Stimulated activated CD8-positive, alpha-beta memory T cell treated with anti-CD3 and anti-CD28 coated beads, Interleukin-12 subunit alpha, Interleukin-12 subunit beta, amount 100 ng/mL, for 4 hours (primary cell): ENCODE measurements at regions not wholly inside any gene's neighbourhood (a gene's known extent, or its start where the extent isn't known, plus 50 kb on each side); places are given as distances from the start of the nearest gene placed in this dataset.

Source experiments
- DNase-seq: peaks from one replicate; pipeline ENCODE4 v3.0.0-alpha.2; 2020; ENCODE audit warnings: low read depth

DNA sequence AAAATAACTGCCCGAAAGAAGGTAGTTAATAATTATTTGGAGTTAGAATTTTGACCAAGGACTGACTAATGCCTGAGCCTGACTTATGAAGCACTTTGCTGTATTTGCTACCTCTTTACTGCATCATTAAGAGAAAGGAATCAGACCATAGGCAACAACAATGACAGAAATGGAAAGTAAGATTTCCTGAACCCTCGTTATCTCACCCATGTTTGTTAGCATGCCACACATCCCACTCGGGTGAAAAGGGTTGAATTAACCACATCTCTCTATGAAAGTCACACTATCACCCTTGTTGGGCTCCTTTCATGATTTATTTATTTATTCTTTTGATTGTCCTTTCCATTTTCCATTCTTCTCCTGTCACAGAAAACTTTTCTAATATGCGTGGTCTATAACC lies 59.6 kb downstream of the OLIG3 start:
- DNase-seq = no peak

DNA sequence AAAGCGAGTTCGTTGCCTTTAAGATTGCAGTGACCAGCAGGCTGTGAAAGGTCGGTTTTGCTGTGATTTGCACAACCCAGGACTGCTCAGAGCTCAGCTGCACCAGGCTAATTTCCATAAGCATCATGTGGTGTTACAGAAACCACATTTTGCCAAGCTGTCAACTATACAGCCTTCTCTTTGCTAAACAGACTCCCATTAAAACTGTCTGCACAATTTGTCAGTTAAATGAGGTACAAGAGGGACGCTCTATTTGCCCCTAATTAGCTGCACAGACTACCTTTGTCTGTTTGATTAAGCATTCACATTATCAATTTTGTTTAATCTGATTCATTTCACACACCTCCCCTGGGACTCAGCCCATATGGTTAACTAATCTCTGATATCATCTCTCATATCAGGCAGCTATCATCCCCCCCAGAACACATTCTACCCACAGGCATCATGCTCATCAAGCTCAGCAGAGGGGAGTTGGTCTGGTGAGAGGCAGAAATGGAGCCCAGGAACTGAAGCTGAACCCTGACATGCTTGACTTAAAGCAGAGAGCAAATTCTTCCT lies 62.1 kb downstream of the OLIG3 start:
- no peak for DNase-seq

DNA sequence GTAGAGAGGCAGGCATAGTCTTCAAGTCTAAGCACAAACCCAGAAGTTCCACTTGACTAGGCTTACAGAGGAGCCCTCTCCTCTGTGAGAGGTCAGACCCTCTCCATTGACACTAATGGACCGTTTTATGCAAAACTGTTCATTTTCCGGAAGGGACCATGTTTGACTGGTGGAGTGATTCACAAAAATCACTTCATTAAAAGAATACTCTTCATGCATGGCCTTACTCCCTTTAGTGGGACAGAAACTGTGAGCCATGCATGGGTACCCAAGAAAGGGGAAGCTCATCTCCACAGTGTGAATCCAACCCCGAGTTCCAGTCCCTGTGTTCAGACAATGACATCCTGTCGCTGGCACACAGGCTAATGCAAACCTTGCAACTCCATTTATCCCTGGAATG lies 63.2 kb downstream of the OLIG3 start:
- no peak for DNase-seq

DNA sequence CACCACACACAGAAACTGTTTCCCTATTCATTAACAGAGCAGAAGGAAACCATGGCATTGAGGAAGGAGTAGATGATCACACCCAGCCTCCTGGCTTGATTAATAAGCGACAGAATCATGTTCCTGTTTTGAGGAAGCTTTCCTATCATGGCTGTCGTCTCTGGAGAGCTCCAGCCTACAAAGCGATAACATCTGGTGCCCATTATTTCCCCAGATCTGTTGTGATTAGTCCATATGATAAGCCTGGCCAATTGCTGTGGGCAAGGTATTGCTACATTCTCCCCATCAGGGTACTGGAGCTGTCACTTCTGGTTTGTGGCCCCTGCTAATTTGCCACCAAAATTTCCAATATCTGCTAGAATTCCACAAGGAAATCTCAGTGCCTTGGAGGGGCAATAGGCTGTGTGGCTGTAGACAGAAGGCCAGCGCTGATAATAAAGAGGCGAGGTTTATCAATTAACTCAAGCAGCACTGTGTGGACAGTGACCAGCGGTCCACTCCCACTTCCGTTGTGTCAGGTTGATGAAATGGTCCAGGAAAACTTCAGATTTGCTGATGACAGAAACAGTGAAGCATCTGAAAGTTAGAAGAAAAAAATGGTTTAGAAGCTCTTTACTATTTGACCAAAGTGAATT lies 66.4 kb downstream of the OLIG3 start:
- no peak for DNase-seq

DNA sequence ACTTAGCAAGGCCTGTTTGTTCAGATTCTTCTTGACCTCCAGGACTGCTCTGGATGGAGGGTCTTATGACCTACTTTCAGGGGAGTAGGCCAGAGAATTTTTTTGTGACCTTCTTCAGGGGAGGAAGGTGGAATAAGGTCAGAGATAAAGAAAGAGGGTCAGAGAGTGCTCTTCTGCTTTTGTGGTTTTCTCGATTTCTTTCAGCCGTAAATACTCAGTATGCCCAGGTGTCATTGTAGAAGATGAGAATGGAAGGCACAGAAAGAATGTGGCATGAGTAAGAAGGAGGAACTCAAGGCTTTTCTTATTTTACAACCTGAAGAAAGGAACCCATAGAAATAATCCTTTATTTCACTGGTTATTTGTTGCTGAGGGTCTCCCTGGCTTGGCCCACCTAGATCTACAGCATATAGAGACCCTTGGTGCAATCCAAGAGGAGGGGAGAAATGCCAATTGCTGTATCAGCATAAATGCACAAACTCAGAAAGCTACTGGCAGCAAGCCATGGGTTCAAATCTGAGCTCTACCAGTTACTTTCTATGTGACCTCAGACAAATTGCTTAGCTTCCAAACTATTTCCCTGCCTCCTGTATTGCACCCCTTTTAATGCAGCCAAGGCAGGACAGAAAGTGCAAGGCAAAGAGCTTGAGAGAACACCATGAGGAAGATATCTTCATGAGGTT lies 68.0 kb downstream of the OLIG3 start:
- DNase-seq = no peak

DNA sequence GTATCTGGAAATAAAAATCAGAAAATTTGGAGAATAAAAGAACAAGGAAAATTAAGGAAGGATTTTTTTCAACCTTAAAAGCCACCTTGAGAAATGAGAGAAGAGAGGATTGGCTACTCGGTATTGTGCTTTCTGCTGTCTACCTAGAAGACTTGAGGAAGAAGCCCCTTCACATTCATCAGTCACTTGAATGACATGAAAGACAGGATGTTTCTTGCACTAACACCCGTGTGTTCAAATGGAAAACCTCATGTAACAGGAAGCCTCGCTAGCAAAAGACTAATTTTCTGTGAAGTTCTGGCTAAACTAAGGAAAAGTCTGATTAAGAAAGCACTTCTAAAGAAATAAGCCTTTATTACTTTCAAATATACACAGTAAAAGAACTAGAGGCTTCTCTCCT lies 69.9 kb downstream of the OLIG3 start:
- no peak for DNase-seq

DNA sequence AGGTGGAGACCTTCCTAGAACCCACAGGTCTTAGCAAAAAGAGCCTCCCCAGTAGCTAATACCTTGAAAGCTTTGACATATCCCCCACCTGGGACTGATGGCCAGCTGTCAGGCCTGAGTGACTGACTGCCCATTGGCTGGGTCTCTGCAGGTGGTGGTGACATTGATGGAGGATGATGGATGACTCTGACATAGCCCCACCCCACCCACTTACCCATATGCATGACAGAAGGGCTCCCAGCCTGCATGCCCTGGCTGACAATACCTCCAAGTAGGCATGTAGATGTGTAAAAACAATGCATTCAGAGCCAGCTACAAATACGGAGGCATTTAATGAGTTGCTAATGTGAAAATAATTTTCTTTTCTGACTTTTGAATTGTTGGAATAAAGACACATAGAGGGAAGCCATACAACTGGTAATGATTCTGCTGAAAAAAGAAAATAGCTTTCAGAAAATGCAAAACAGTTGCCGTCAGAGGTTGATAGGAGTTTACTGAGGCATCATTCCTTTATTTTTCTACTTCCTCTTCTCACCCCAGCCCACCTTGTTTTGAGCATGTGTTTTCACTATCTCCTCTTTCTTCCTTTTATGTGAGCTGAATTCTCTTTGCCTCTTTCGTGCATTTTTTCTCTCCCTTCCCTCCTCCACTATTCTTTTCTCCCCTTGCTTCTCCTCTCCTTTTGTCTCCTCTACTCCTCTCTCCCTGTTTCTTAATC lies 70.6 kb downstream of the OLIG3 start:
- no peak for DNase-seq

DNA sequence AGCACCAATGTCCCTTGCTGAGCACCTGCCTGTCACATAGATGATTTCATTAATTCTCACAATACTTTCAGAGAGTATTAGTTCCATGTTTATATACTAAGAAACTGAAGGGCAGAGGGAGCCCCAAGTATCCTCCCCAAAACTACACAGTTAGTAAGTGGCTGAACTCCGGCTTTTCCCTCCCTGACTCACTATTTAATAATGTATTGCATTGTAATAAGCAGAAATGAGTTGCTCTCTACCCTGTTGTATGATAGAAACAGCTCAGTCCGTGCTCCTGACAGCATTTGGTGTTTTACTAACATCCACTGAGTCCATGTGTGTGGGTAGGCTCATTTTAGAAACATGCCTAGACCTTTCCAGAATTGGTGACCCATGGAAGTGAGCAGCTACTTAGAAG lies 76.8 kb downstream of the OLIG3 start:
- DNase-seq = no peak

DNA sequence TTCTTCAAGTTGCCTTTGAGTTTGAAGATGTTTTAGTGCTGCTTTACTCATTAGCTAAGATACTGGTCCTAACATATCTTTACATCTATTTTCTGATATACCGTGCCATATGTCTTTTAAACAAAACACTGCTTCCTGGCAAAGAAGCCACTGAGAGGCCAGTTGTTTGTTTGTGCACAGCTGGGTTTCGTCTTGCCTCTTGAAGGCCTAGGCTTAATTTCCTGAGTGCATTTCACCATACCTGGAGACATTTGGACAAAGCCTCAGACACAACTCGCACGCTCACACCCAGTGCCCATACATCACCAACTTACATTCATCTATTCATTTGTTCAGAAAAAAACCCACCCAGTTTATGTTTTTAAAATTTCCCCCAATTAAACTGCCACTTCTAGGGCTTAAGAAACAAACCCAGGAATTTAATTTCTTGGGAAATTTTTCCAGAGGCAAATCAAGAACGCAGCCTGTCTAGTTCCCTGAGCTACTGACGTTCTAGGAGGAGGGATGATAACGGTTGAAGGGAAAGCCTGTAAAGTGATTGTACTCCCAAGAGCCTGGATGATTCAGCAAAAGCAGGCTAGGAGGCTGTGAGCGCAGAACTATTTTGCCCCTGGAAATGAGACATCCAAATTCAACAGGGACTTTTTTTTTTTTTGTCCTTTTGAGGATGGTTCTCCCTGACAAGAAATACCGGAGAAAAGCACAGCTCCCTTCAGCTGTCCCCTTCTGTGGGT lies 77.7 kb downstream of the OLIG3 start:
- DNase-seq = no peak

DNA sequence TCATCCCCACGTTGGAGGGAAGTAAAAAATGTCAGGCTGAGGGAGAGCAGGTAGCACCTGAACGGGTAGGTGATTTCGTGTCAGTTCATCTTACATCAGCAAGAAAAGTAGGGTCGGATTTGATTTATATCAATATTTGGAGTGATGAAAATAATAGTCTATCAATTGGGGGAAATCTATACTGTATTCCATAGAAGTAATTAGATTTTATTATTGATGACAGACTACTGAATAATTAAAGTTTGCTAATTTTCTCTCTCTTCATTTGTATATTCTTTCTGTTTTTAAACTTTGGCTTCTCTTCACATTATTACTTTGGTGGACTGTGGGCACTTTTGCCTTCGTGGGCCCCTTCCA lies 78.4 kb downstream of the OLIG3 start:
- DNase-seq = no peak

DNA sequence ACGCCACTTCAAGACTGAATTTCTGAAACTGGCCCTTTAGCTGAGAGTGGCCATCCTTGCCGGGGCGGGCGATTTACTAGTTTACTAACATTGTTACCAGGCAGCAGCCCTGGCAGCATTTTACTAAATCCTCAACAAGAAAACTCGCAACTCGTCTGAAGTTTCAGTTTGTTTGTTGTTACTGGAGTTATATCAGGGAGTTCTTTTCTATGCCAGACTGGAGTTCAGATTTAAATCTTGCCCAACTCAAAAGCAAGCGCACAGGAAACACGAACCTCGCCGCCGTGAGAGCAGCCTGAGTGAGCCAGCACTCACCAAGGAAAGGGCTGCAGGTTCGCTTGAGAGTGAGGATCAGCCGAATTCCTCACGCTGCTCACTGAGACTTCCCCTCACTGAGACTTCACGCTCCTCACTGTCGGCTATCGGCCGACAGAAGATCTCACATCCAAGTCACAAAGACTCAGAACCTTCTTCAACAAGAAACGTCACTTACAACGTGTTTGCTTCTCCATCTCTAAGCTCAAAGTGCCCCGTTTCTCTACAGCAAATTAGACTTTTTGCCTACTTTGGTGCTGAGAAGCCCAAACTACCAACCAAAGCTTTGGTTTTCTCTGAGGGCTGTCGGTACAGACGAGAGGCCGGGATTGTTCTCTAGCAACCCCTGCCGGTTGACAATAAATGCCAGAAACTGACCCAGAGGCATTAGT lies 78.9 kb downstream of the OLIG3 start:
- peak; percentile 34 for DNase-seq

DNA sequence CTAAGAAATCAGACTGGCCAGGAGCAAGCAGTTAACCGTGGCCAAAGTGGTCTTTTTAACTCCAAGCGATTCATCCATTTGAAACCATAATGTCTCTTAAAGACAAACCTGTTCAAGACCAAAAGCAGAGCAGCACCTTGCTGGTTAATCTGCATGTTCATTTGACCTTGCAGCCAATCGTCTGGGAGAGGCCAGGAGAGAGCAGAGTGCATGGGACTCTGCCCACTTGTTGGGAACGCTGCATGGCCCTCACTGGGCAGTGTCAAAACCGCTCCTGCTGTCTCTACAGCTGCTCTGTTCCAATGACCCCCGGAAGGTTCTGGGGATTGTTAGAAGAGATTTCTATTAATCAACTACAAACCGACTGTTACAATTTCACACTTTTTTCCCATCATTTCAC lies 79.6 kb downstream of the OLIG3 start:
- no peak for DNase-seq

DNA sequence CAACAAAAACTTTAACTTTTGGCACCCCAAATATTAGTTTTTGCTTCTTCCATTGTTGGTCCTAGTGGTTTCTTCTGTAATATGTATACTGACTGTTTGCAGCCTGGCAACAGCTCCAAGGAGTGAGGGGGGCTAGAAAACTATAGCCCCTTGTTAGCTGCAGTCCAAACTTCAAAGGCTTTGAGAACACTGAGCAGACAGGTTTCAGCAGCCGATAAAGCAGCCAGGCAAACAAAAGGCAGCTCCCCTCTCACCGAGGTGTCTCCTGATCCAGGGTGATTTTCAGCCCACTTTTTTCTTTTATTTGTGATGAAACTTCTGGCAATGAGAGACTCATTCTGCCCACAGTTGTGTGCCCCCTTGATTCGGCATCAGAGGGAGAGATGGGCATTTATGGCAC lies 80.7 kb downstream of the OLIG3 start:
- no peak for DNase-seq

DNA sequence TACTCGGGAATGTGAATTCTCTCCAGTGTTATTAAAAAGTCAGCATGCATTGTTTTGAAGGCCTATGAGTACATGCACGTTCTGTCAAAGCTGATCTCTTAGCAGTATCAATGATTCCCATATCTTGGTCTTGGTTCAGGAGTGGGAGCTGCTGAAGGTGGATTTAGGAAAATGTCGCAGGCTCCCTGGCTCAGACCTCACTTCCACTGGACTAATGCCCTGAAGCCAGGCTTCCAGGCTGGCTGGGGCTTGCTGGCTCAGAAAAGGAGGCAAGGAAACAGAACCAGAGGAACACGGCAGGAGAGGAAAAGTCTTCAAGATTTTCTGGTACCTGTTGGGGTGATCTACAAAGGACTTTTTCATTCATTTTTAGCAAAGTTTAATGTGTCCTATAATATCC lies 81.6 kb downstream of the OLIG3 start:
- no peak for DNase-seq

DNA sequence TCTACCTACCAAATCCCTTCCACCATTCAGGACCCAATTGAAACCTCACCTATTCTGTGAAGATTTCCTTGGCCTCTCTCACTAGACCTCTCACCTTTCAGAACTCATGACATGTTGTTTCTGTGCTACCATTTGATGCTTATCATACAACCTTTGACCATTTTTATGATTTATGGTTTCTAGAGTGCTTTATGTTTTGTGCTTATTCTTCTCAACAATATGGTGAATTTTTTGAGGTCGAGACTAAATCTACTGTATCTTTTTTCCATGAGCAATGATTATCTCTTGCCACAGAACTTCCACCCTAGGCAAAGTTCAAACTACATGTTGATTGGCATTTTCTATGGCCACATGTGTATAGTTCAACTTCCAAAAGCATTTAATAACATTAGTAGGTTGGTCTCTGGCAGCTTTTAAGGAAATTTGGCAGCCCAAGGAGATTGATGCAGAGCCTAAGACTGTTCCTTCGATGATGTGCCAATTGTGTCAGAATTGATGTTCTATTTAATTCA lies 84.9 kb downstream of the OLIG3 start:
- DNase-seq = no peak

DNA sequence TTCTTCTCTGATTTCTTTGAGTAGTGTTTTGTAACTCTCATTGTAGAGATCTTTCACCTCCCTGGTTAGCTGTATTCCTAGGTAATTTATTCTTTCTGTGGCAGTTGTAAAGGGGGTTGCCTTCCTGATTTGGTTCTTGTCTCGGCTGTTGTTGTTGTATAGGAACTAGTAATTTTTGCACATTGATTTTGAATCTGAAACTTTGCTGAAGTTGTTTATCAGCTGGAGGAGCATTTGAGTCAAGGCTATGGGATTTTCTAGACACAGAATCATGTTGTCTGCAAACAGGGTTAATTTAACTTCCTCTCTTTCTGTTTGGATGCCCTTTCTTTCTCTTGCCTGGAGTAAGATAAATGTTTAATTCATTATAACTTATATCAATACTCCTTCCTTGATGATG lies 86.4 kb downstream of the OLIG3 start:
- no peak for DNase-seq

DNA sequence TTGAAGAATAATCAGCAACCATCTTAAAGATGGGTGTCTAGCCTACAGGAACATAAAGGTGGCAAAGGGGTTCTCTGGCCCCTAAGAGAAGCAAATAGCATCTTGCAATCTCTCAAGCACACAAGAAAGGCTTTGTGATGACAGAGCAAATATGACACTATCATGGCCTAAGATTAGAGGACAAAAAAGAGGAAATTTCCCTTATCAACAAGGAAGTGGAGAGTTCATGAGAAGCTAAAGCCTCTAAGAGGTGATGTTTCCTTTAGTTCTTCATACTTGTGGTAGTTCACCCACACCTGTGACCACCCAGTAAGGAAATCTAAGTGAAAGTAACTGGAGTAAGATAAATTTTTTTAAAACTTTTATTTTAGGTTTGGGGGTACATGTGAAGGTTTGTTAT lies 88.4 kb downstream of the OLIG3 start:
- no peak for DNase-seq

DNA sequence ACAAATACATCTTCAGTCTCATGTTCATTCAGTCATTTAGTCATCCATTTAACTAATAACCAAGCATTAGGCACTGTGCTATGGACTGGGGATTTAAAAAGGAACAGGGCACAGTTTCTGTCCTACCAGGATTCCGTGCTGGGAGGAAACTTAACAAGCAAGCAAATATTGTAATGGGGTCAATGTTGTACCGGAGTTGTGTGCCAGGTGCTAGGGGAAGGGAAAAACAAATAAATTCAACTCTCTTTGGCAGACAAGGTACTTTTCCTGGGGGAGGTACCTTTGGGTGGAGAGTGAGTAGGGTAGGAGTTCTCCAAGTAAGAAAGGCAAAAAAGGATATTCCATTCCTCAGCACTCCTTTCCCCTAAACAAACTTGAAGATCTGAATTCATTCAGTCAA lies 90.3 kb downstream of the OLIG3 start:
- no peak for DNase-seq

DNA sequence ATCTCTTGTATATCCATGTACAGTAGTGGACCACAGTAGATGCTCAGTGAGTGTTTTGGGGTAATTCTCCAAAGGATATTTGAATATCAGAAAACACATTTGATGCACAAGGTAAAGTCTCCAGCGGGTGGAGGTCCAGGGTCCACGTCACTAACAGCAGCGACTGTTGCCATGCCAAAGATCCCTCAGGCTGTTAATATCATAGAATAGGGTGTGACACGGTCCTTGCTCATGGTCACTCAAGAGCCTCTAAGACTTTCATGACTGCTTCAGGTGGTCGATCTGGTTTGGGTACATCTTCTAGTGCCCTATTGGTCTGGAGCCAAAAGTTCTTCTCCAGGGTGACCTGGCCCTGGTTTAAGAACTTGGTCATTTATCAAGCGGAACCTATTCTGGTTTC lies 90.8 kb downstream of the OLIG3 start:
- no peak for DNase-seq

DNA sequence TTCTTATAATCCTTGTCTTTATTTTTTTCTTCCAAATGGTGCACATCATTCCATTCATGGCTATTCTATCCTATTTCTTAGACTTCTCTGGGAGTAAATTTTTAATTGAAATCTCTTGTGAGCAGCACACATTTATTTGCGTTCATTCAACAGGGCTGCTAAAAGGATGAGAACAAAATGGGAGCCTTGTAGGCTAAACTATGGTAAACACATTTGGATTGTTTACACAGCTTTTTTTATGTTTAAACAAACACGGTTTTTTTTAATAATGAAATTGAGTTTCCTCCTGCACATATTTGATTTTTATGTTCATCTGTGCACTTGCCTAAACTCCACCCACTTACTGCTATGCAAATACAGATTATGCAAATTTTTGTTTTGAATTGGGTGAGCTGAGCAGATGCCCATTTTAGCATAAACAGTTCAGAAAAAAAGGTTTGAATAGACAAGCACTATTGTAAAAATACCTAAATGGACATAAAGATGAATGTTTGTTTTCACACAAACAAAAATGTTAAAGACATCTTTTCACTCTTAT lies 92.0 kb downstream of the OLIG3 start:
- DNase-seq = no peak

DNA sequence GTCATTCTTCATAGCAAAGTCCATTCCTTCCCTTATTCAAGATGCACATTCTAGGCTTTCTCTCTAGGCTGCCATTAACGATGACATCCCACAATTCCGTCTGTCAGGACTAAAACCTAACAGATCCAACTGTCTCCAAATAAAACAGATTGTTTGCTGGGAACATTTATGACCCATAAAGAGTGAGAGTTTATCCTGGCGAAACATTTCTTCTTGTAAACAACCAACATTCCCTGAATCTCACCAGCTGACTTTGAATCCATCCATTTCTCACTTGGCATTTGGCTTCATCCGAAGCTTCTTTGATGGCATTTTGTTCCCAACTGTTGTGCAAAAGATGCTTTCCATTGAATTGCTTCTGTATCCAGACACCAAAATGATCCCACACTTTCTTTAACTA lies 93.1 kb downstream of the OLIG3 start:
- no peak for DNase-seq
